Natural killer cell treated with Interleukin-12 subunit alpha and Interleukin-12 subunit beta and Interleukin-15 and Interleukin-18, amount 100 ng/mL, for 72 hours (primary cell): ENCODE measurements at regions not wholly inside any gene's neighbourhood (a gene's known extent, or its start where the extent isn't known, plus 50 kb on each side); places are given as distances from the start of the nearest gene placed in this dataset.

Experiments
- ATAC-seq, 2 donors: fragments of 150-1000 bp; cut with Tn5 transposase in 1 of 2; sonication (Bioruptor Pico), chemical (Tn5 transposase) in 1 of 2; 2 replicates each; pipeline ENCODE4 v1.10.0; 2021
- DNase-seq: peaks from one replicate; pipeline ENCODE4 v3.0.0; 2022; ENCODE audit warnings: low spot score
- H3K27ac Mint-ChIP-seq, 2 donors: 1 replicate in 1 of 2; 2 replicates in 1 of 2; pipeline ENCODE4 v1.8.0; 2022; ENCODE audit warnings: mixed read lengths in 2 of 2, mild to moderate bottlenecking in 1 of 2, moderate library complexity in 1 of 2
- H3K27me3 Mint-ChIP-seq, 2 donors: 1 replicate in 1 of 2; 2 replicates in 1 of 2; pipeline ENCODE4 v1.8.0; 2022; ENCODE audit warnings: mixed read lengths in 2 of 2
- H3K36me3 Mint-ChIP-seq: one replicate; pipeline ENCODE4 v1.8.0; 2022; ENCODE audit warnings: mixed read lengths
- H3K4me1 Mint-ChIP-seq, 2 donors: 1 replicate in 1 of 2; 2 replicates in 1 of 2; pipeline ENCODE4 v1.8.0; 2022; ENCODE audit warnings: low read depth in 2 of 2, mixed read lengths in 2 of 2, mild to moderate bottlenecking in 1 of 2
- H3K4me3 Mint-ChIP-seq: one replicate; pipeline ENCODE4 v1.8.0; 2022; ENCODE audit warnings: mixed read lengths
- H3K9me3 Mint-ChIP-seq: 2 replicates; pipeline ENCODE4 v1.8.0; 2022; ENCODE audit warnings: mixed read lengths

DNA sequence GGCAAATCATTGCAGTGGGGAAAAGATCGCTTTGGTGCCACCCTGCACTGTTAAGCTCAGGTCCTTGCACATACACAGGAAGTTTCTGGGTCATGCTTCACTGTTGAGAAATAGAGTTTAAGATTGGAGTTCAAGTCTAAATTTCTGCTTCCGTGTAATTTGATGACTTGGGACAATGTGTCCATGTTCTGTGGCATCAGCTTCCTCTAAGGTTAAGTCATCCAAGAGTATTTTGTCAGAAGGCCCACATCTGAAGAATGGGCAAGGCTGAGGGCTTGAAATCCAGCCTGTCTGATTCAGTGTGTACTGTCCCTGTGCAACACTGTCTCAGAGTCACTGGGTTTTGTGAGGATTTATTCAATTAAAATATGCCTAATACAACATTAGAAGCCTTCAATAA lies 880.7 kb downstream of the SUCLG1 start:
- Mint-ChIP-seq H3K4me3 (no peak overlapping the region), H3K27ac (no peak overlapping the region), H3K4me1 (no peaks in the 10 kb centered on the region), H3K9me3 (peaks cover 17% of the 10 kb centered on the region), H3K27me3 (no peaks in the 10 kb centered on the region), H3K36me3 (no peaks in the 10 kb centered on the region)
- ATAC-seq (no peak), DNase-seq (no peak)

DNA sequence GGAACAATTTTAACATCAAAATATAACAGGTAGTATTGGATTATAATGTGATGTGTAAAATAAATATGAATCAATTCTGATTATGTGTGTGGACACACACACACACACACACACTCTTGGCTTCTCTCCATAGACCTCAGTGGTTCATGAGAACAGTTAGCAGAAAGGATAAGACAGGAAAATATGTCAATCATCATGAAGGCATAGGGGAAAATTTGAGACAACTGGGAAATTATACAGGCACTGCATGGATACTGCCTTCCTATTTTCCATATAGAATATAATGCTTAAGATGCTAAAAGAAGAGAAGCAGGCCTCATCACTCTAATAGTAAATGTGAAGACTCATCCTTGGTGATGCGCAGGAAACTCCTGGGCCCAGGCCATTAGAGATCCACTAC lies 884.5 kb downstream of the SUCLG1 start:
- Mint-ChIP-seq H3K4me3 (no peak overlapping the region), H3K36me3 (no peaks in the 10 kb centered on the region), H3K27me3 (no peaks in the 10 kb centered on the region), H3K9me3 (peaks cover 18% of the 10 kb centered on the region), H3K4me1 (no peaks in the 10 kb centered on the region), H3K27ac (no peak overlapping the region)
- ATAC-seq: no peak
- no peak for DNase-seq

DNA sequence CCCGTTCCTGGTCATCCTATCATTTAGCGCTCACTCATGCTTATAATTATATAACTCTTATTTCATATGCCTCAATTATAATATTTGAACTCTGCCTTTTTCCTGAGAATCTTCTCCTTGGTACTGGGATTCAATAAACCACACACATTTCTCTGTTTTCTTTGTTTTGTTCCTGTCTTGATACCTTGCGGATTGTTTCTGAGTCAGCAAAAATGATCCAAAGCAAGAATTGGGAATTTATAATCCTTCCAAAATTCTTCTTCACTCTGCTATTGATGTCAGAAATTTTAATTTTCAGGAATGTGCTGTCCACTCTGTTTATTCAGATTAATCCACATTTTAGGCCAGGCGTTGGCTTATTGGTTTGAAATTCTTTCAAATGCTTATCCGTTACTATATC lies 886.0 kb downstream of the SUCLG1 start:
- H3K4me3 Mint-ChIP-seq: no peak overlapping the region
- DNase-seq: no peak
- H3K27ac Mint-ChIP-seq: no peak overlapping the region
- H3K9me3 Mint-ChIP-seq: peaks cover 18% of the 10 kb centered on the region
- no peaks in the 10 kb centered on the region for H3K36me3 Mint-ChIP-seq
- no peak for ATAC-seq
- H3K4me1 Mint-ChIP-seq: no peaks in the 10 kb centered on the region
- H3K27me3 Mint-ChIP-seq: no peaks in the 10 kb centered on the region

DNA sequence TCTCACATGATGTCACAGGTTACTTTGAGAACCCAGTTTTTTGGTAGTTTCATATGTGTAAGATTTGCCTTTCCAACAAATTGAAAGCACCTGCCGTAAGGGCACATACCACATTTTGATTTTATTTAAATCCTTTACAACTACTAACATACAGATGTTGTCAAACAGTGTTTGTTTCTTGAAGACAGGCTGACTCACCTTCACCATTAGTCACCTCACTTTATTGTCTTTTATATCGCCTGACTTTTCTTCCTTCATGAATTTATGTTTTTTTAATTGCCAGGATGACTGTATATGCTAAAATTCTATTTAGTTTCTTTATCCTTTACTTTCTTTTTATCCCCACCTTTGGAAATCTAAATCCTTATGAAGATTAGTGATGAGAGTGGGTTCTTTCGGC lies 886.7 kb downstream of the SUCLG1 start:
- H3K4me3 Mint-ChIP-seq: no peak overlapping the region
- no peak for ATAC-seq
- no peak for DNase-seq
- H3K9me3 Mint-ChIP-seq: peaks cover 18% of the 10 kb centered on the region
- no peaks in the 10 kb centered on the region for H3K36me3 Mint-ChIP-seq
- H3K27ac Mint-ChIP-seq: no peak overlapping the region
- H3K4me1 Mint-ChIP-seq: no peaks in the 10 kb centered on the region
- H3K27me3 Mint-ChIP-seq: no peaks in the 10 kb centered on the region

DNA sequence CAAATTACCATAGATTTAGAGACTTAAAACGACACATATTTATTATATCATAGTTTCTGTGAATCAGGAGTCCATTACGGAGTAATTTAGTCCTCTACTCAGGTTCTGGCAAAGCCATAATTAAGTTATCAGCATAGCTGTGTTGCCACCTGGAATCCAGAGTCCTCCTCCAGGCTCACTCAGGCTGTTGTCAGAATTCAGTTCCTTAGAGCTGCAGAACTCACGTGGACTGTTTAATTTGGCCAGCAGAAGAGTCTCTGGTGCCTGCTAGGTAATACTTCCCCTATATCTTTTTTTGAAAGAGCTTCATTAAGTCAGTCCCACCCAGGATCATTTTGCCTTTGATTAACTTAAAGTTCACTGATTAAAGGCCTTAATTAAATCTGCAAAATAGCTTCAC lies 891.5 kb downstream of the SUCLG1 start:
- Mint-ChIP-seq H3K4me1 (no peaks in the 10 kb centered on the region), H3K27me3 (no peaks in the 10 kb centered on the region), H3K36me3 (no peaks in the 10 kb centered on the region), H3K4me3 (no peak overlapping the region), H3K9me3 (peaks cover 10% of the 10 kb centered on the region), H3K27ac (no peak overlapping the region)
- ATAC-seq: no peak
- no peak for DNase-seq

DNA sequence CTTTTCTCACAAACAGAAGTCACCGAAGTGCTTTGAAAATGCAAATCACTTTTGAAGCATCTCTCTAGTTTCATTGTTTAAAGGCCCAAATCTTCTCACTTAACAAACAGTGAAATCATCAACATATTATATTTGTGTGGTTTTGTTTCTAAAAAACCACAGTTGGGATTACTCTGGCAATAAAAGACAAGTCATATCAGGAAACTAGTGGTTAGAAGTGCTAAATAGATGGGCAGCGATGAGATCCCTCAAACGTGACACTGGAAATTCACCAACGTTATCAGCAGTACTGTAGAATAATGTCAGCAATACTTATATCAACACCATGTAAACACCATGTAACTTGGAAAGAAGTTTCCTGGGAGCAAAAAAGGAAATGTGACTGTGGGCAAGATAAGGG lies 893.5 kb downstream of the SUCLG1 start:
- ATAC-seq (no peak), DNase-seq (no peak)
- Mint-ChIP-seq H3K27me3 (no peaks in the 10 kb centered on the region), H3K4me3 (no peak overlapping the region), H3K36me3 (no peaks in the 10 kb centered on the region), H3K4me1 (no peaks in the 10 kb centered on the region), H3K27ac (no peak overlapping the region), H3K9me3 (peaks cover 7% of the 10 kb centered on the region)

DNA sequence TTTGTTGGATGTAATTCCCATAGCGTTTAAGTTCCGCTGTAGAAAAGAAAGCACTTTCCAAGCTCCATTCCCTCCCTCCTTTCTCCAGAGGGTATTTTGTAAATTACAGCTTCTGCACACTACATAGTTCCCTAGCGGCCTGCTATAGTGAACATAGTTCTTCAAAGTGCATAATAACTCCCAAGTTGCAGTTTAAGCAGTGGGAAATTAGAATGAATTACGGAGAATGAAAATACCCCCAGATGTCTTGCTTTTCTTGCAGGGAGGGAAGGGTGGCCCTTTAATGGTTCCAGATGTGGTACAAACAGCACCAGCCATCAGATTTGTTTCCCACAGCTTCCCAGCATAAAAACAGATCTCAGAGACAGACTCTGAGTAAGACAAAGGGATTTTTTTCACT lies 893.9 kb downstream of the SUCLG1 start:
- Mint-ChIP-seq H3K27me3 (no peaks in the 10 kb centered on the region), H3K4me1 (no peaks in the 10 kb centered on the region), H3K4me3 (no peak overlapping the region), H3K27ac (no peak overlapping the region), H3K9me3 (peaks cover 7% of the 10 kb centered on the region), H3K36me3 (no peaks in the 10 kb centered on the region)
- ATAC-seq: no peak
- DNase-seq: no peak

DNA sequence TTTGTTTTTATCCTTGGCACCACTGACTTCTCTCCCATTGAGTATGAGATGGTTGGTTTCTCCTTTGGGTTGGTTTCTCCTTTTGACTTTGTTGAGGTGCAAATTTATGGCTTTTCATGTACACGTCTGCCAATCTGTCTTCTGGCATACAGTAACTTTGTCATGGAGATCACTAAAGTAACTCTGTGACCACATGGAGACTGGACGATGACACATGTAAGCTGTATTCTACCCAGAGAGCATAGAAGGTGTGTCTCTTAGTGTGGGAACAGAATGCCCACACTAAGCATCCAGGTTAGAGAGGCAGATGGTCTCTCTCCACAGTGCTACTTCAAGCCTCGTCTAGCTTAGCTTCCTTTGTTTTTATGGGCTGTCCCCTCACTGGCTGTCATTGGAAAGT lies 897.5 kb downstream of the SUCLG1 start:
- no peak overlapping the region for H3K4me3 Mint-ChIP-seq
- H3K27ac Mint-ChIP-seq: no peak overlapping the region
- no peak for ATAC-seq
- no peaks in the 10 kb centered on the region for H3K27me3 Mint-ChIP-seq
- no peak for DNase-seq
- no peaks in the 10 kb centered on the region for H3K4me1 Mint-ChIP-seq
- H3K36me3 Mint-ChIP-seq: no peaks in the 10 kb centered on the region
- H3K9me3 Mint-ChIP-seq: peaks cover 16% of the 10 kb centered on the region

DNA sequence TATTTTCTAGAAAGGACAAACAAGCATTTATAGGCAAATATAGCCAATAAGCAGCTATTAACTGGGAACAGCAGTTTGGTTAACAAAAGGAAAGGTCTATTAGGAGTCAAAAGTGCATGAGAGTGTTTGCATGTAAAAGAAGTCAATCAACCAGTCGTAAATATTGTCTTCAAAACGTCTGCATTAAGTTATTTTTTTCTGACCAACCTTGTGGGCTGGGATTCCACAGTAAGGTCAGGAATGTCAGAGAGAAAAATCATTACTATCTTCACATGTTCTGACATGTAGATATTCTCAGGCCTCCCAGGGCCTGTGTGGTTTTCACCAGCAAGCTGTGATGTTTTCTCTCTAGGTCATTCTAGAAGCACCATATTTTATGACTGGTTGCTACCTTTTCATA lies 922.5 kb downstream of the SUCLG1 start:
- no peak overlapping the region for H3K4me3 Mint-ChIP-seq
- no peaks in the 10 kb centered on the region for H3K4me1 Mint-ChIP-seq
- no peaks in the 10 kb centered on the region for H3K27me3 Mint-ChIP-seq
- no peaks in the 10 kb centered on the region for H3K9me3 Mint-ChIP-seq
- ATAC-seq: no peak
- H3K27ac Mint-ChIP-seq: no peak overlapping the region
- no peaks in the 10 kb centered on the region for H3K36me3 Mint-ChIP-seq
- DNase-seq: no peak

DNA sequence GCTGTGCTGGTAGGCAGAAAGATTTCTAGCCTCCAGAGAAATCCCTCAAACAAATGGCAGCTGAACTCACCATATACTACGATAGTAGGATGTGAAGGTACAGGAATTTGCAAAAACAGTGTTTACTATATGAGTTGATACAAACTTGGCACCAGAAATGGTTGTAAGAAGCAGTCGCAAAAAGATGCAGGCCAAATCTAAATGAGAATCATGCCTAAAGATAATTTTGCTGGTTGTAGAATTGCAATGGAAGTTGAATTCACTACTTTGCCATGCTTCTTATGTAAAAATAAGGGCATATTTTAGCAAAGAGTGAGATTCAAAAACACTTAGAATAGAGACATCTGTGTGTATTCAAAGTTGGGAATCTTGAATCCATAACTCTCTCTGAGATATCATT lies 924.7 kb downstream of the SUCLG1 start:
- Mint-ChIP-seq H3K4me3 (no peak overlapping the region), H3K9me3 (peaks cover 3% of the 10 kb centered on the region), H3K4me1 (no peaks in the 10 kb centered on the region), H3K27ac (no peak overlapping the region), H3K27me3 (no peaks in the 10 kb centered on the region), H3K36me3 (no peaks in the 10 kb centered on the region)
- ATAC-seq: no peak
- no peak for DNase-seq

DNA sequence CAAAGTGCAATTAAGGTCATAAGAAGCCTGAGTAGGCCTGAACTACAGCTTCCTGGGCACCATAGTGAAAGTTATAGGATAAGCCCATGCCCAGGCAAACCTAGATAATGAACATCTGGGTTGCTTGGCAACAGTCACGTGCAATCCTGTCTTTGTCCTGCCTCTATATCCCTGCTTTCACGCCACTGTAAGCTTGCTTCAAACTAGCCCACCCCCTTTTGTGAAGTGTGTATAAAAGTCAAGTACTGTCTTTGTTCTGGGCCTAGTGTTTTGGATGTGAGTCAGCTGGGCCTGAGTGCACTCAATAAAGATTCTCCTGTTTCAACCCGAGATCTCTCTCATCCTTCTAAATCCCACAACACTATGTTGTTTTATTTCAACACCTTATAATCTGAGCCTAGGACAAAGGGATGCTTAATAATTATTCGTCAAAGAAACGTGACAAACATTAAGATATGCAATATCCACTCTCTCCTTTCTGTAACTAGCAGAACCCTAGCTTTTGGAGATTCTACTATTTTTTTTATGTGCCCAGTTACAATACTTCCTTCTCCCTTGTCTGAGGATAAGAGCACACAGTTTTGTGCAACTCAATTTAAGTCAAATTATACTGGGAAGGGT lies 927.8 kb downstream of the SUCLG1 start:
- Mint-ChIP-seq H3K27ac (no peak overlapping the region), H3K36me3 (no peaks in the 10 kb centered on the region), H3K9me3 (peaks cover 13% of the 10 kb centered on the region), H3K4me1 (no peaks in the 10 kb centered on the region), H3K4me3 (no peak overlapping the region), H3K27me3 (no peaks in the 10 kb centered on the region)
- ATAC-seq (no peak), DNase-seq (no peak)

DNA sequence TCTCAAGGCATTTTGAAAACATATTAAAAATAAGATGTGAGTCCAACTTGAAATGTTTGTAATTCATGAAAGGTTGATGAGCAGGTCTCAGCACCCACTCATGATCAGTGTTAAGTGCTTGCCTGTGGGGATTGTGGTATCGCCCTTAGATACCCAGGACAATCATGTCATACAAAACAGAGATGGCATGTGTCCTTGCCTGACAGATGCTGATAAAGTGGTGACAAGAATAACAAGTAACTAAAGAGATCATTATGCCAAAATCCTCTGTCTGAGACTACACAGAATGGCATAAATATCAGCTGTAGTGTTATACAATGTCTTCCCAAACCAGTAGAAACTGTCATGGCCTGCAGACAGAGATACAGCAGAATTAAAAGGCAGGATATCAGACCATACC lies 930.3 kb downstream of the SUCLG1 start:
- H3K4me3 Mint-ChIP-seq: no peak overlapping the region
- DNase-seq (no peak), ATAC-seq (no peak)
- H3K36me3 Mint-ChIP-seq: no peaks in the 10 kb centered on the region
- H3K9me3 Mint-ChIP-seq: peaks cover 20% of the 10 kb centered on the region
- no peaks in the 10 kb centered on the region for H3K27me3 Mint-ChIP-seq
- H3K27ac Mint-ChIP-seq: no peak overlapping the region
- no peaks in the 10 kb centered on the region for H3K4me1 Mint-ChIP-seq

DNA sequence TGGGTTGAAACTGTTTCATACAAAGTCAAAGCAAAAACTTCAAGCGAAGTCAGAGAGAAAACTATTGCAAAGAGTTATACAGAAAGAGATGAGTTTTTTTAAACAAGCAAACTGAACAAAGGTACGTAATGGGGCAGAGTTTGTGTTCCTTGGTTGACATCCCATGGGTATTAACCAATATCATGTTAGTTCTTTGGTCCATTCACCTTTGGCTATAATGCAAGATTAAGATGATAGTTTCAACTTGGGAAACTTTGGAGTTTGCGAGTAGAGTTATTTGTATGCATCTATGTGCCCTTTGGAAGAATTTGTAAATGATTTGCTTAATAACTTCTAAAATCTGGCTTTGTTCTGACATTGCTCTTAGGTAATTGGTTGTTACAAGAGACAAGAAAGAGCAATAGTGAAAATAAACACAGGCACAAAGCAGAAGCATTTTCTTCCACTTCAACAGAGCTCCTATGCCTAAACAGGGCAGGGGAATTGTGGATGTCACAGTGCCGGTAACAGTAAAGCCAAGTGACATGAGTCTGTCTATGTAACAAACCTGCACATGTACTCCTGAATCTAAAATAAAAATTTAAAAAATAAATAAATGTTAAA lies 936.1 kb downstream of the SUCLG1 start:
- no peak overlapping the region for H3K27ac Mint-ChIP-seq
- peaks cover 14% of the 10 kb centered on the region for H3K9me3 Mint-ChIP-seq

DNA sequence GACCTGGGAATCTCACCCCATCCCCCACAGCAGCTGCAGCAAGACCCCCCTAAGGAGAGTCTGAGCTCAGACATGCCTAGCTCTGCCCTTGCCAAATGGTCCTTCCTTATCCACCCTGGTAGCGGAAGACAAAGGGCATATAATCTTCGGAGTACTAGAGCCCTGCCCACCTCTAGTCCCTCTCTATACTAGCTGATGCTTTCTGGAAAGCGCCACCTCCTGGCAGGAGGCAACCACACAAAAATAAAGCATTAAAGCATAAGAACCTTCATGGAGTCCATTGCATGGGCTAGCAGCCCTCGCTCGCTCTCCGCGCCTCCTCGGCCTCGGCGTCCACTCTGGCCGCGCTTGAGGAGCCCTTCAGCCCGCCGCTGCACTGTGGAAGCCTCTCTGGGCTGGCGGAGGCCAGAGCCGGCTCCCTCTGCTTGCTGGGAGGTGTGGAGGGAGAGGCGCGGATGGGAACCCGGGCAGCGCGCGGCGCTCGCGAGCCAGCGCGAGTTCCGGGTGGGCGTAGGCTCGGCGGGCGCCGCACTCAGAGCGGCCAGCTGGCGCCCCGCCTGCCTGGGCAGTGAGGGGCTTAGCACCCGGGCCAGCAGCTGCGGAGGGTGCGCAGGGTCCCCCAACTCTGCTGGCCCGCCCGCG lies 941.2 kb downstream of the SUCLG1 start:
- H3K4me1 Mint-ChIP-seq: no peaks in the 10 kb centered on the region
- H3K27me3 Mint-ChIP-seq: no peaks in the 10 kb centered on the region
- ATAC-seq: no peak
- H3K4me3 Mint-ChIP-seq: no peak overlapping the region
- no peak for DNase-seq
- H3K9me3 Mint-ChIP-seq: peaks cover 11% of the 10 kb centered on the region
- H3K36me3 Mint-ChIP-seq: no peaks in the 10 kb centered on the region
- H3K27ac Mint-ChIP-seq: no peak overlapping the region

More for the DNA sequence above, 936.1 kb downstream of the SUCLG1 start:
- H3K4me1 Mint-ChIP-seq: no peaks in the 10 kb centered on the region
- no peak for DNase-seq
- H3K36me3 Mint-ChIP-seq: no peaks in the 10 kb centered on the region
- no peak for ATAC-seq
- H3K27me3 Mint-ChIP-seq: no peaks in the 10 kb centered on the region
- H3K4me3 Mint-ChIP-seq: no peak overlapping the region

DNA sequence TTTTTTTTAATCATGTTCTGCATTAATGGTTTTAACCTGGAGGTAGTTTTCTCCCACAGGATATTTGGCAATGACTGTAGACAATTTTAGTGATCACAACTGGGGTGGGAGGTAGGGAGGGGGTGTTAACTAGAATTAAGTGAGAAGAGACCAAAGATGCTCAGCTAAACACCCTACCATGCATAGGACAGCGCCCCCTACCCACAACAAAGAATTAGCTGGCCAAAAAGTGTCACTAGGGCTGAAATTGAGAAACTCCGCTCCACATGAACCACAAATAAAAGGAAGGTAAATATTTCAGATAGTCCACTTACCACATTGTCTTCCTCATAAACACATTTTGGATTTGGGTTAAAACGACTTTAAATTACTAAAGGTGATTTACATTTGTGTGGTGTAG lies 942.6 kb downstream of the SUCLG1 start:
- Mint-ChIP-seq H3K36me3 (no peaks in the 10 kb centered on the region), H3K4me1 (no peaks in the 10 kb centered on the region)

More for the DNA sequence above, 942.6 kb downstream of the SUCLG1 start:
- H3K27me3 Mint-ChIP-seq: no peaks in the 10 kb centered on the region
- DNase-seq (no peak), ATAC-seq (no peak)
- H3K9me3 Mint-ChIP-seq: peaks cover 9% of the 10 kb centered on the region
- H3K4me3 Mint-ChIP-seq: no peak overlapping the region
- H3K27ac Mint-ChIP-seq: no peak overlapping the region
